SK-N-MC (cell line): ENCODE measurements at regions not wholly inside any gene's neighbourhood (a gene's known extent, or its start where the extent isn't known, plus 50 kb on each side); places are given as distances from the start of the nearest gene placed in this dataset.
"Not testable (repeated sequence)": the region's sequence is repeated elsewhere in the genome, so short reads cannot be mapped to it uniquely, and the experiment has no call there.

ENCODE experiments used
- EZH2 ChIP-seq: fragments of 200-600 bp; sonication (generic); IDR thresholded peaks from one replicate; pipeline ENCODE4 v1.6.1; 2017; ENCODE audit warnings: antibody characterized with exemption
- POLR2AphosphoS5 ChIP-seq: IDR thresholded peaks from 2 replicates; pipeline ENCODE4 v1.6.1; 2012; ENCODE audit warnings: mild to moderate bottlenecking, low read depth, low read length, borderline replicate concordance

GRCh38 chr1:206271153-206271552, 67.8 kb downstream of the SRGAP2 start:
- TF ChIP-seq EZH2, POLR2AphosphoS5: not testable (repeated sequence)
